Hepatocyte (in vitro differentiated cells): ENCODE measurements at regions not wholly inside any gene's neighbourhood (a gene's known extent, or its start where the extent isn't known, plus 50 kb on each side); places are given as distances from the start of the nearest gene placed in this dataset.

Experiments used
- DNase-seq: peaks from one replicate; pipeline ENCODE4 v3.0.0-alpha.2; 2016; ENCODE audit warnings: low spot score
- H2AFZ ChIP-seq: fragments of 200-600 bp; sonication (generic); 2 replicates; pipeline ENCODE4 v1.6.0; 2016; ENCODE audit warnings: antibody characterized with exemption, mild to moderate bottlenecking
- H3K27ac ChIP-seq: fragments of 200-600 bp; sonication (generic); 2 replicates; pipeline ENCODE4 v1.5.1; 2016; ENCODE audit warnings: mild to moderate bottlenecking
- H3K27me3 ChIP-seq: fragments of 200-600 bp; sonication (generic); 2 replicates; pipeline ENCODE4 v1.6.1; 2016
- H3K36me3 ChIP-seq: fragments of 200-600 bp; sonication (generic); replicated peaks from 2 replicates; pipeline ENCODE4 v1.5.1; 2016; ENCODE audit warnings: low read depth; ENCODE audit not compliant: insufficient read depth
- H3K4me1 ChIP-seq: fragments of 200-600 bp; sonication (generic); 2 replicates; pipeline ENCODE4 v1.5.1; 2016; ENCODE audit warnings: mild to moderate bottlenecking, moderate library complexity; ENCODE audit not compliant: insufficient read depth
- H3K4me2 ChIP-seq: fragments of 200-600 bp; sonication (generic); 2 replicates; pipeline ENCODE4 v1.6.0; 2016
- H3K4me3 ChIP-seq: fragments of 200-600 bp; sonication (generic); 2 replicates; pipeline ENCODE4 v1.5.1; 2016; ENCODE audit warnings: mild to moderate bottlenecking
- H3K79me2 ChIP-seq: fragments of 200-600 bp; sonication (generic); 2 replicates; pipeline ENCODE4 v1.6.0; 2017; ENCODE audit warnings: mild to moderate bottlenecking
- H3K9me2 ChIP-seq: fragments of 200-600 bp; sonication (generic); replicated peaks from 2 replicates; pipeline ENCODE4 v1.6.0; 2017; ENCODE audit warnings: mild to moderate bottlenecking; ENCODE audit not compliant: insufficient read depth
- H3K9me3 ChIP-seq: fragments of 200-600 bp; sonication (generic); 2 replicates; pipeline ENCODE4 v1.5.1; 2016; ENCODE audit warnings: low read depth, mild to moderate bottlenecking
- H4K20me1 ChIP-seq: fragments of 200-600 bp; sonication (generic); 2 replicates; pipeline ENCODE4 v1.6.0; 2016; ENCODE audit warnings: mild to moderate bottlenecking; ENCODE audit not compliant: insufficient read depth, poor library complexity, severe bottlenecking
- EZH2 ChIP-seq: fragments of 200-600 bp; sonication (generic); IDR thresholded peaks from 2 replicates; pipeline ENCODE4 v1.6.1; 2016; ENCODE audit warnings: antibody characterized with exemption, mild to moderate bottlenecking, borderline replicate concordance
- EZH2phosphoT487 ChIP-seq: fragments of 200-600 bp; sonication (generic); IDR thresholded peaks from one replicate; pipeline ENCODE4 v1.6.1; 2018; ENCODE audit warnings: antibody characterized with exemption, mild to moderate bottlenecking, low read depth, moderate library complexity; ENCODE audit not compliant: unreplicated experiment, severe bottlenecking
- WGBS: methylation state at CpG from one replicate; pipeline ENCODE4 v1.1.6; 2016; ENCODE audit warnings: low lambda C conversion rate; ENCODE audit errors: missing lambda C conversion rate; 5-methylcytosine and 5-hydroxymethylcytosine counted together
- TF ChIP-seq, protein P1 (sequence below): fragments of 200-600 bp; sonication (generic); IDR thresholded peaks from 2 replicates; pipeline ENCODE4 v1.5.1; 2016; ENCODE audit warnings: antibody characterized with exemption, mild to moderate bottlenecking; ENCODE audit not compliant: poor library complexity

DNA sequence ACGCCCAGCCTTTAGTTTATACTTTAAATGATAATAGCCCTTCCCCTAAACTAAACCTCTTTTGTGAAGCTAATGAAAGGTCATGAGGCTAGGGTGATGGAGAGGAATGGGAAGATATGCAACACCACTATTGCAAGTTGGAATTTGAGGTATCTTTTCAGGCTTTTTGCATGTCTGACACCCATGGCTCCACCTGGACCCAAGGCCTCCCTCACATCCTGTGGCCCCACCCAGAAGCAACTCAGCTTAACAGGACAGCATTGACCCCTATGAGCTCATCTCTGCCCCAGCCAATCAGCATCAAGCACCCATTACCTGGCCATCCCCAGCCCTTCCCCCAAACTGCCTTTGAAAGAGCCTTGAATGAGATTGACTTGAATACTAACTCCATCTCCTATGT, 674.2 kb upstream of the NRP1 start:
- Histone ChIP-seq H2AFZ (no peak overlapping the region), H3K36me3 (no peaks in the 10 kb centered on the region), H3K79me2 (no peaks in the 10 kb centered on the region), H3K27me3 (no peaks in the 10 kb centered on the region), H3K27ac (no peak overlapping the region), H3K4me3 (no peak overlapping the region), H3K9me2 (no peaks in the 10 kb centered on the region), H3K4me1 (no peaks in the 10 kb centered on the region), H3K9me3 (no peaks in the 10 kb centered on the region), H4K20me1 (no peaks in the 10 kb centered on the region), H3K4me2 (no peak overlapping the region)
- 95% methylated on average over 1 of the region's 1 CpG for WGBS
- TF ChIP-seq EZH2: no peak
- TF ChIP-seq EZH2phosphoT487: no peak
- TF ChIP-seq, protein P1, sequence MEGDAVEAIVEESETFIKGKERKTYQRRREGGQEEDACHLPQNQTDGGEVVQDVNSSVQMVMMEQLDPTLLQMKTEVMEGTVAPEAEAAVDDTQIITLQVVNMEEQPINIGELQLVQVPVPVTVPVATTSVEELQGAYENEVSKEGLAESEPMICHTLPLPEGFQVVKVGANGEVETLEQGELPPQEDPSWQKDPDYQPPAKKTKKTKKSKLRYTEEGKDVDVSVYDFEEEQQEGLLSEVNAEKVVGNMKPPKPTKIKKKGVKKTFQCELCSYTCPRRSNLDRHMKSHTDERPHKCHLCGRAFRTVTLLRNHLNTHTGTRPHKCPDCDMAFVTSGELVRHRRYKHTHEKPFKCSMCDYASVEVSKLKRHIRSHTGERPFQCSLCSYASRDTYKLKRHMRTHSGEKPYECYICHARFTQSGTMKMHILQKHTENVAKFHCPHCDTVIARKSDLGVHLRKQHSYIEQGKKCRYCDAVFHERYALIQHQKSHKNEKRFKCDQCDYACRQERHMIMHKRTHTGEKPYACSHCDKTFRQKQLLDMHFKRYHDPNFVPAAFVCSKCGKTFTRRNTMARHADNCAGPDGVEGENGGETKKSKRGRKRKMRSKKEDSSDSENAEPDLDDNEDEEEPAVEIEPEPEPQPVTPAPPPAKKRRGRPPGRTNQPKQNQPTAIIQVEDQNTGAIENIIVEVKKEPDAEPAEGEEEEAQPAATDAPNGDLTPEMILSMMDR: no peak
- no peak for DNase-seq

DNA sequence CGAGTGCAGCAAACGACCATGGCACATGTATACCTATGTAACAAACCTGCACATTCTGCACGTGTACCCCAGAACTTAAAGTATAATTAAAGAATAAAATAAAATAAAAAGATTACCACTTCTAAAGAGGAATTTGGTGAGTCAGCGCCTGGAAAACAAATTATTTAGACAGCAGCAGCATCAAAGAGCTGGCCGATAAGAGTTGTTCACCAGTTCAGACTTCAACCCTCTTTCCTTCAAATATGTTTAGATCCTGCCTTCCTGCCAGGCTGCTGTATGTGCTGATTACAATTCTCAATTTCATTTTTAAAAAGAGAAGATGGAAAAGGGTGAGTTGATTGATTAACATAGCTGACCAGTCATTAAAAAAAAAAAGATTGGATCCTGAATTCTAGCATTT, 672.0 kb upstream of the NRP1 start:
- Histone ChIP-seq H3K9me2 (no peaks in the 10 kb centered on the region), H3K36me3 (no peaks in the 10 kb centered on the region), H3K4me2 (no peak overlapping the region), H3K79me2 (no peaks in the 10 kb centered on the region), H4K20me1 (no peaks in the 10 kb centered on the region), H3K27ac (no peak overlapping the region), H3K9me3 (no peaks in the 10 kb centered on the region), H3K4me3 (no peak overlapping the region), H2AFZ (no peak overlapping the region), H3K4me1 (no peaks in the 10 kb centered on the region), H3K27me3 (no peaks in the 10 kb centered on the region)
- 61% methylated on average over 5 of the region's 5 CpGs for WGBS
- DNase-seq: no peak
- TF ChIP-seq EZH2 (no peak), EZH2phosphoT487 (no peak)
- TF ChIP-seq, protein P1: no peak

- H3K79me2 ChIP-seq: no peaks in the 10 kb centered on the region
- 90% methylated on average over 7 of the region's 7 CpGs for WGBS
- H3K9me2 ChIP-seq: no peaks in the 10 kb centered on the region
- no peaks in the 10 kb centered on the region for H3K4me1 ChIP-seq
- no peak overlapping the region for H3K27ac ChIP-seq
- no peak overlapping the region for H2AFZ ChIP-seq
- no peak for DNase-seq
- H3K4me3 ChIP-seq: no peak overlapping the region
- H3K9me3 ChIP-seq: no peaks in the 10 kb centered on the region
- no peaks in the 10 kb centered on the region for H4K20me1 ChIP-seq
- no peak overlapping the region for H3K4me2 ChIP-seq
- no peaks in the 10 kb centered on the region for H3K27me3 ChIP-seq
- TF ChIP-seq EZH2phosphoT487 (no peak), EZH2 (no peak)
- TF ChIP-seq, protein P1: no peak
- H3K36me3 ChIP-seq: no peaks in the 10 kb centered on the region
Observed at GRCh38 chr10:34003561-34003960, 669.1 kb upstream of the NRP1 start.

GRCh38 chr10:34002896-34003295, 668.4 kb upstream of the NRP1 start:
- TF ChIP-seq EZH2: no peak
- TF ChIP-seq, protein P1: no peak
- TF ChIP-seq EZH2phosphoT487: no peak
- Histone ChIP-seq H3K4me1 (no peaks in the 10 kb centered on the region), H3K79me2 (no peaks in the 10 kb centered on the region), H3K9me3 (no peaks in the 10 kb centered on the region), H3K27ac (no peak overlapping the region), H4K20me1 (no peaks in the 10 kb centered on the region), H3K27me3 (no peaks in the 10 kb centered on the region), H2AFZ (no peak overlapping the region), H3K4me2 (no peak overlapping the region), H3K36me3 (no peaks in the 10 kb centered on the region), H3K9me2 (no peaks in the 10 kb centered on the region), H3K4me3 (no peak overlapping the region)
- no peak for DNase-seq
- 87% methylated on average over 3 of the region's 3 CpGs for WGBS
